K562 (cell line): ENCODE measurements at regions not wholly inside any gene's neighbourhood (a gene's known extent, or its start where the extent isn't known, plus 50 kb on each side); places are given as distances from the start of the nearest gene placed in this dataset. TPM values are rescaled to one million over a fixed set of nuclear protein-coding genes. Genes with fewer than 3 reads are reported as not detected.
A peak's percentile ranks its signal among the peaks of the same experiment; 100 is the strongest.
"Not testable (repeated sequence)": the region's sequence is repeated elsewhere in the genome, so short reads cannot be mapped to it uniquely, and the experiment has no call there.

Experiments
- ATAC-seq: fragments of 200-7000 bp; cut with Tn5 transposase; 3 replicates; pipeline ENCODE4 v1.9.1; 2020; ENCODE audit warnings: moderate library complexity
- BruUV-seq: library from RNA; stranded (reverse); fragments of 400-500 nt; replicated peaks from 2 replicates; lab custom pipeline; 2021; lab: Mats Ljungman, UMichigan
- CTCF ChIA-PET: fragments of 300-600 bp; formaldehyde crosslinking; extraction: SDS; loops from one replicate; lab custom pipeline; 2021; ENCODE audit warnings: low intra/inter-chr PET ratio; lab: Yijun Ruan, JAX
- POLR2A ChIA-PET: fragments of 300-600, 350-650 bp; sonication (Branson Sonifier 250); formaldehyde crosslinking; extraction: SDS; loops from one replicate; lab custom pipeline; 2021; ENCODE audit warnings: antibody characterized with exemption, inconsistent platforms; lab: Yijun Ruan, JAX
- DNase-seq, 4 experiments: peaks; one replicate each; pipeline versions ENCODE4 v3.0.0 to v3.0.0-alpha.2; 2011 to 2018; ENCODE audit warnings: low spot score in 3 of 4, mixed read lengths in 3 of 4; ENCODE audit errors: extremely low read depth in 1 of 4
- FAIRE-seq: peaks from 2 replicates; lab custom pipeline; 2011; peaks lifted over from hg19 to GRCh38; lab: Jason Lieb, UNC
- H2AFZ ChIP-seq: 2 replicates; pipeline ENCODE4 v1.6.0; 2011; ENCODE audit warnings: low read depth, low read length, control low read depth, inconsistent platforms
- H3K27ac ChIP-seq: fragments of 200-600 bp; 3 replicates; pipeline ENCODE4 v1.8.0; 2011; ENCODE audit warnings: low read depth, mild to moderate bottlenecking, control low read depth, inconsistent platforms, low read length, moderate library complexity, mixed read lengths; ENCODE audit errors: extremely low read depth
- H3K27me3 ChIP-seq, 2 experiments: fragments of 300-600 bp in 1 of 2; 2 replicates in 1 of 2; 3 replicates in 1 of 2; pipeline versions ENCODE4 v1.6.0 to v1.8.0; 2011; ENCODE audit warnings: inconsistent platforms in 2 of 2, low read length in 2 of 2, mild to moderate bottlenecking in 1 of 2, mixed read lengths in 1 of 2, moderate library complexity in 1 of 2; ENCODE audit not compliant: control insufficient read depth in 2 of 2, insufficient read depth in 2 of 2
- H3K36me3 ChIP-seq: fragments of 300-600 bp; 3 replicates; pipeline ENCODE4 v1.8.0; 2011; ENCODE audit warnings: mild to moderate bottlenecking, low read length, inconsistent platforms; ENCODE audit not compliant: control insufficient read depth, insufficient read depth
- H3K4me1 ChIP-seq, 2 experiments: fragments of 200-600 bp in 1 of 2; replicated peaks in 1 of 2; 2 replicates in 1 of 2; 3 replicates in 1 of 2; pipeline versions ENCODE4 v1.5.1 to v1.8.0; 2011; ENCODE audit warnings: inconsistent platforms in 2 of 2, low read length in 2 of 2, mild to moderate bottlenecking in 1 of 2, mixed read lengths in 1 of 2, moderate library complexity in 1 of 2; ENCODE audit not compliant: control insufficient read depth in 2 of 2, insufficient read depth in 2 of 2
- H3K4me2 ChIP-seq: 2 replicates; pipeline ENCODE4 v1.6.1; 2011; ENCODE audit warnings: low read length, control low read depth, inconsistent platforms, mixed read lengths; ENCODE audit not compliant: insufficient read depth
- H3K4me3 ChIP-seq: fragments of 200-600 bp; sonication (generic), shearing (Covaris generic); 2 replicates; pipeline ENCODE4 v1.5.1; 2016; ENCODE audit warnings: control low read depth, inconsistent platforms
- H3K79me2 ChIP-seq: fragments of 200-600 bp; 3 replicates; pipeline ENCODE4 v1.8.0; 2011; ENCODE audit warnings: low read length, inconsistent platforms; ENCODE audit not compliant: control insufficient read depth, insufficient read depth
- H3K9ac ChIP-seq, 2 experiments: 2 replicates each; pipeline versions ENCODE4 v1.6.0 to v1.6.1; 2011; ENCODE audit warnings: low read depth in 2 of 2, low read length in 2 of 2, control low read depth in 1 of 2, inconsistent platforms in 1 of 2, mild to moderate bottlenecking in 1 of 2, mixed read lengths in 1 of 2; ENCODE audit not compliant: insufficient read depth in 1 of 2
- H3K9me1 ChIP-seq: one replicate; pipeline ENCODE4 v1.6.0; 2011; ENCODE audit warnings: inconsistent platforms, mild to moderate bottlenecking, low read length, moderate library complexity; ENCODE audit not compliant: control insufficient read depth, insufficient read depth
- H3K9me3 ChIP-seq: replicated peaks from 2 replicates; pipeline ENCODE4 v1.5.1; 2011; ENCODE audit warnings: low read depth, low read length, inconsistent platforms; ENCODE audit not compliant: control insufficient read depth, insufficient read depth
- H4K20me1 ChIP-seq: replicated peaks from 2 replicates; pipeline ENCODE4 v1.6.1; 2011; ENCODE audit warnings: low read length, inconsistent platforms, mixed read lengths; ENCODE audit not compliant: control insufficient read depth, insufficient read depth
- WGBS: fragments of 100-300 bp; shearing (Covaris generic); methylation state at CpG from one replicate; pipeline ENCODE4 v1.1.6; 2016; ENCODE audit warnings: low coverage, mixed read lengths; ENCODE audit not compliant: insufficient coverage; ENCODE audit errors: missing lambda C conversion rate; 5-methylcytosine and 5-hydroxymethylcytosine counted together
- in situ Hi-C: fragments of 300-500 bp; cut with MboI; formaldehyde crosslinking; loops from 4 replicates; pipeline ENCODE4 v1.15.0; 2018; ENCODE audit warnings: inconsistent platforms, mixed read lengths
- intact Hi-C: fragments of 100-400 bp; cut with micrococcal nuclease; formaldehyde crosslinking; loops from 2 replicates; pipeline ENCODE4 v1.14.2; 2022
- small RNA-seq: library from RNA; depleted of rRNA; stranded (forward); fragments of <200 nt; gene quantifications from one replicate; pipeline ENCODE3, GENCODE V24; 2014

DNA sequence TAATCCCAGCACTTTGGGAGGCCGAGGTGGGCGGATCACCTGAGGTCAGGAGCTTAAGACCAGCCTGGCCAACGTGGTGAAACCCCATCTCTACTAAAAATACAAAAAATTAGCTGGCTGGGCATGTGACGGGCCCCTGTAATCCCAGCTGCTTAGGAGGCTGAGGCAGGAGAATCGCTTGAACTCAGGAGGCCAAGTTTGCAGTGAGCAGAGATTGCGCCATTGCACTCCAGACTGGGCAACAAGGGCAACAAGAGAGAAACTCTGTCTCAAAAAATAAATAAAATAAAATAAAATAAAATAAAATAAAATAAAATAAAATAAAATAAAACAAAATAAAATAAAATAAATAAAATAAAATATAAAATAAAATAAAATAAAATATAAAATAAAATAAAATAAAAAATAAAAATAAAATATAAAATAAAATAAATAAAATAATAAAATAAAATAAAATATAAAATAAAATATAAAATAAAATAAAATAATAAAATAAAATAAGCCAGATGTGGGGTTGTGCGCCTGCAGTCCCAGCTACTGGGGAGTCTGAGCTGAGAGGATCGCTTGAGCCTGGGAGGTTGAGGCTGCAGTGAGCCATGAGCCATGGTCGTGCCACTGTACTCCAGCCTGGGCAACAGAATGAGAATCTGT is 49.8 kb upstream of the ITGB1 start:
- intact Hi-C loops (loop anchor here (1.0 to 10.0 kb wide), 2 partner anchors 213 to 633 kb away; no protein-coding TSS in a partner anchor), in situ Hi-C loops (loop anchor here (5.0 kb wide), 1 partner anchor 211 kb away; no protein-coding TSS in a partner anchor)
- H3K27ac ChIP-seq, H3K9me3 ChIP-seq, H3K4me1 ChIP-seq, H3K9me1 ChIP-seq, ATAC-seq, H3K79me2 ChIP-seq, BruUV-seq, H3K27me3 ChIP-seq, H4K20me1 ChIP-seq, H3K36me3 ChIP-seq, H3K4me3 ChIP-seq, FAIRE-seq, H3K9ac ChIP-seq, H3K4me2 ChIP-seq, DNase-seq: not testable (repeated sequence)
- ChIA-PET POLR2A (interaction anchor here (0.8 kb wide), 1 partner anchor 10 kb away, joined by 3 read pairs; no protein-coding TSS in a partner anchor), CTCF (interaction anchor here (0.6 to 3.8 kb wide), 3 partner anchors 16 to 211 kb away, joined by 3 to 52 read pairs (median 3); no protein-coding TSS in a partner anchor)
- peak overlapping the region; percentile 75; the same call in 1 of the 2 replicates for H2AFZ ChIP-seq
- WGBS: 88% methylated on average over 6 of the region's 9 CpGs

Small RNAs in the stretch of these regions (small RNA-seq; reads per million reads assigned to genes)
- gene AL365203.1 (not detected), gene MTND4LP11 (not detected), gene RN7SL847P (not detected)
